Neural cell (in vitro differentiated cells): ENCODE measurements at regions not wholly inside any gene's neighbourhood (a gene's known extent, or its start where the extent isn't known, plus 50 kb on each side); places are given as distances from the start of the nearest gene placed in this dataset.

ENCODE experiments used
- H2AFZ ChIP-seq: fragments of 200-600, 300-800 bp; sonication (generic), shearing (Covaris generic); 2 replicates; pipeline ENCODE4 v1.6.0; 2014; ENCODE audit warnings: low read depth, mild to moderate bottlenecking, antibody characterized with exemption, low read length, moderate library complexity
- H3F3A ChIP-seq: fragments of 200-600 bp; shearing (Covaris generic); 2 replicates; pipeline ENCODE4 v1.6.1; 2016; ENCODE audit warnings: mild to moderate bottlenecking, moderate library complexity, mixed read lengths, antibody characterized with exemption, low read length; ENCODE audit not compliant: insufficient read depth, poor library complexity, severe bottlenecking
- H3K27ac ChIP-seq: fragments of 200-600, 300-800 bp; sonication (generic), shearing (Covaris generic); 2 replicates; pipeline ENCODE4 v1.5.1; 2014; ENCODE audit warnings: mild to moderate bottlenecking, low read length, moderate library complexity
- H3K27me3 ChIP-seq: fragments of 300-800, 200-600 bp; sonication (generic), shearing (Covaris generic); 2 replicates; pipeline ENCODE4 v1.6.0; 2014; ENCODE audit warnings: mild to moderate bottlenecking, low read depth, low read length, moderate library complexity; ENCODE audit not compliant: insufficient read depth
- H3K36me3 ChIP-seq: fragments of 300-800, 200-600 bp; sonication (generic), shearing (Covaris generic); 2 replicates; pipeline ENCODE4 v1.5.1; 2014; ENCODE audit warnings: mild to moderate bottlenecking, antibody characterized with exemption, low read length, moderate library complexity; ENCODE audit not compliant: insufficient read depth
- H3K4me2 ChIP-seq: fragments of 300-800, 200-600 bp; sonication (generic), shearing (Covaris generic); 2 replicates; pipeline ENCODE4 v1.6.0; 2014; ENCODE audit warnings: mild to moderate bottlenecking, low read length
- H3K4me3 ChIP-seq: fragments of 300-800, 200-600 bp; sonication (generic), shearing (Covaris generic); 2 replicates; pipeline ENCODE4 v1.5.1; 2014; ENCODE audit warnings: mild to moderate bottlenecking, low read length, moderate library complexity
- H3K79me2 ChIP-seq: fragments of 200-600 bp; shearing (Covaris generic); replicated peaks from 2 replicates; pipeline ENCODE4 v1.6.0; 2014; ENCODE audit warnings: mild to moderate bottlenecking, low read length, moderate library complexity; ENCODE audit not compliant: insufficient read depth
- H3K9ac ChIP-seq: fragments of 300-800, 200-600 bp; sonication (generic), shearing (Covaris generic); 2 replicates; pipeline ENCODE4 v1.6.1; 2016; ENCODE audit warnings: mild to moderate bottlenecking, low read length, mixed read lengths
- H3K9me2 ChIP-seq: fragments of 200-600 bp; shearing (Covaris generic); 2 replicates; pipeline ENCODE4 v1.6.1; 2016; ENCODE audit warnings: mild to moderate bottlenecking, low read length, mixed read lengths; ENCODE audit not compliant: insufficient read depth
- H3K9me3 ChIP-seq: fragments of 200-600, 300-800 bp; sonication (generic), shearing (Covaris generic); 2 replicates; pipeline ENCODE4 v1.6.1; 2016; ENCODE audit warnings: mild to moderate bottlenecking, mixed run types, low read length, moderate library complexity, mixed read lengths
- H4K20me1 ChIP-seq: fragments of 200-600 bp; shearing (Covaris generic); 2 replicates; pipeline ENCODE4 v1.6.1; 2016; ENCODE audit warnings: mild to moderate bottlenecking, mixed run types; ENCODE audit not compliant: insufficient read depth
- EP300 ChIP-seq: fragments of 450-650 bp; conservative IDR thresholded peaks from 2 replicates; pipeline ENCODE4 v1.6.1; 2014; ENCODE audit warnings: antibody characterized with exemption, mild to moderate bottlenecking, moderate library complexity; ENCODE audit not compliant: poor library complexity, severe bottlenecking
- EZH2 ChIP-seq: fragments of 200-600, 300-800 bp; shearing (Covaris generic), sonication (generic); IDR thresholded peaks from 2 replicates; pipeline ENCODE4 v1.6.1; 2014; ENCODE audit warnings: antibody characterized with exemption, low read length, borderline replicate concordance, mild to moderate bottlenecking; ENCODE audit not compliant: insufficient read depth, poor library complexity, severe bottlenecking
- MXI1 ChIP-seq: fragments of 450-650 bp; conservative IDR thresholded peaks from 2 replicates; pipeline ENCODE4 v1.6.1; 2014; ENCODE audit warnings: antibody characterized with exemption, mild to moderate bottlenecking; ENCODE audit not compliant: poor library complexity, severe bottlenecking
- POLR2AphosphoS5 ChIP-seq: IDR thresholded peaks from 2 replicates; pipeline ENCODE4 v1.6.1; 2012
- RAD21 ChIP-seq: fragments of 450-650 bp; conservative IDR thresholded peaks from 2 replicates; pipeline ENCODE4 v1.6.1; 2014; ENCODE audit warnings: antibody characterized with exemption, mild to moderate bottlenecking, moderate library complexity
- SMC3 ChIP-seq: fragments of 450-650 bp; conservative IDR thresholded peaks from 2 replicates; pipeline ENCODE4 v1.6.1; 2014; ENCODE audit warnings: antibody characterized with exemption, mild to moderate bottlenecking, moderate library complexity; ENCODE audit not compliant: poor library complexity
- TAF1 ChIP-seq: IDR thresholded peaks from 2 replicates; pipeline ENCODE4 v1.6.1; 2012; ENCODE audit warnings: low read depth
- TF ChIP-seq, protein P1 (sequence below): IDR thresholded peaks from 2 replicates; pipeline ENCODE4 v1.6.1; 2012; ENCODE audit warnings: borderline replicate concordance
- TF ChIP-seq, protein P2 (sequence below): fragments of 450-650 bp; IDR thresholded peaks from 2 replicates; pipeline ENCODE4 v1.5.1; 2014; ENCODE audit warnings: antibody characterized with exemption, mild to moderate bottlenecking, moderate library complexity; ENCODE audit not compliant: poor library complexity, severe bottlenecking

DNA sequence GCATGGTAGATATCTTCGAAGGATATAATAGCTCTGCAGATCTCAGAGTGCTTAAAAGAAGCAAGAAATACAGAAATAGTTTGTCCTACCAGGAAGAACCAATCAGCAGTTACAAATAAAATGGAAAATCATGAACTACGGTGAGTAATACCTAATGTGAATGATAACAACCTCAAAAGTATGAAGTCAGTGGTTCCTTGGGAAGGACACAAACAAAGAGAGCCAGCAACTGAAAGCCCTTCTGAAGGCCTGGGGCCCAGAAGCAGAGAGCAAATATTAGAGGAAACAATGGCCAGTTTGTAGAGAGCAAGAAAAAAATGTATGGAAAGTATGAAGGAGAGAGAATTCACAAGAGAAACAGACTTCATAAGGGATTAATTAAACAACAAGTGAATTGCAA, 226.8 kb upstream of the CHST9 start:
- no peaks in the 10 kb centered on the region for H3K9me3 ChIP-seq
- H3K4me2 ChIP-seq, result no peak overlapping the region
- H3K27ac ChIP-seq, result no peak overlapping the region
- no peaks in the 10 kb centered on the region for H3F3A ChIP-seq
- no peaks in the 10 kb centered on the region for H3K27me3 ChIP-seq
- H3K4me3 ChIP-seq, result no peak overlapping the region
- no peaks in the 10 kb centered on the region for H3K9me2 ChIP-seq
- TF ChIP-seq EZH2 (no peak), TAF1 (no peak), MXI1 (no peak), SMC3 (no peak), RAD21 (no peak), EP300 (no peak), POLR2AphosphoS5 (no peak)
- TF ChIP-seq, protein P1, sequence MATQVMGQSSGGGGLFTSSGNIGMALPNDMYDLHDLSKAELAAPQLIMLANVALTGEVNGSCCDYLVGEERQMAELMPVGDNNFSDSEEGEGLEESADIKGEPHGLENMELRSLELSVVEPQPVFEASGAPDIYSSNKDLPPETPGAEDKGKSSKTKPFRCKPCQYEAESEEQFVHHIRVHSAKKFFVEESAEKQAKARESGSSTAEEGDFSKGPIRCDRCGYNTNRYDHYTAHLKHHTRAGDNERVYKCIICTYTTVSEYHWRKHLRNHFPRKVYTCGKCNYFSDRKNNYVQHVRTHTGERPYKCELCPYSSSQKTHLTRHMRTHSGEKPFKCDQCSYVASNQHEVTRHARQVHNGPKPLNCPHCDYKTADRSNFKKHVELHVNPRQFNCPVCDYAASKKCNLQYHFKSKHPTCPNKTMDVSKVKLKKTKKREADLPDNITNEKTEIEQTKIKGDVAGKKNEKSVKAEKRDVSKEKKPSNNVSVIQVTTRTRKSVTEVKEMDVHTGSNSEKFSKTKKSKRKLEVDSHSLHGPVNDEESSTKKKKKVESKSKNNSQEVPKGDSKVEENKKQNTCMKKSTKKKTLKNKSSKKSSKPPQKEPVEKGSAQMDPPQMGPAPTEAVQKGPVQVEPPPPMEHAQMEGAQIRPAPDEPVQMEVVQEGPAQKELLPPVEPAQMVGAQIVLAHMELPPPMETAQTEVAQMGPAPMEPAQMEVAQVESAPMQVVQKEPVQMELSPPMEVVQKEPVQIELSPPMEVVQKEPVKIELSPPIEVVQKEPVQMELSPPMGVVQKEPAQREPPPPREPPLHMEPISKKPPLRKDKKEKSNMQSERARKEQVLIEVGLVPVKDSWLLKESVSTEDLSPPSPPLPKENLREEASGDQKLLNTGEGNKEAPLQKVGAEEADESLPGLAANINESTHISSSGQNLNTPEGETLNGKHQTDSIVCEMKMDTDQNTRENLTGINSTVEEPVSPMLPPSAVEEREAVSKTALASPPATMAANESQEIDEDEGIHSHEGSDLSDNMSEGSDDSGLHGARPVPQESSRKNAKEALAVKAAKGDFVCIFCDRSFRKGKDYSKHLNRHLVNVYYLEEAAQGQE, result no peak
- TF ChIP-seq, protein P2, sequence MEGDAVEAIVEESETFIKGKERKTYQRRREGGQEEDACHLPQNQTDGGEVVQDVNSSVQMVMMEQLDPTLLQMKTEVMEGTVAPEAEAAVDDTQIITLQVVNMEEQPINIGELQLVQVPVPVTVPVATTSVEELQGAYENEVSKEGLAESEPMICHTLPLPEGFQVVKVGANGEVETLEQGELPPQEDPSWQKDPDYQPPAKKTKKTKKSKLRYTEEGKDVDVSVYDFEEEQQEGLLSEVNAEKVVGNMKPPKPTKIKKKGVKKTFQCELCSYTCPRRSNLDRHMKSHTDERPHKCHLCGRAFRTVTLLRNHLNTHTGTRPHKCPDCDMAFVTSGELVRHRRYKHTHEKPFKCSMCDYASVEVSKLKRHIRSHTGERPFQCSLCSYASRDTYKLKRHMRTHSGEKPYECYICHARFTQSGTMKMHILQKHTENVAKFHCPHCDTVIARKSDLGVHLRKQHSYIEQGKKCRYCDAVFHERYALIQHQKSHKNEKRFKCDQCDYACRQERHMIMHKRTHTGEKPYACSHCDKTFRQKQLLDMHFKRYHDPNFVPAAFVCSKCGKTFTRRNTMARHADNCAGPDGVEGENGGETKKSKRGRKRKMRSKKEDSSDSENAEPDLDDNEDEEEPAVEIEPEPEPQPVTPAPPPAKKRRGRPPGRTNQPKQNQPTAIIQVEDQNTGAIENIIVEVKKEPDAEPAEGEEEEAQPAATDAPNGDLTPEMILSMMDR, result no peak
- no peaks in the 10 kb centered on the region for H4K20me1 ChIP-seq
- H3K36me3 ChIP-seq, result no peaks in the 10 kb centered on the region
- H3K9ac ChIP-seq, result no peak overlapping the region
- H2AFZ ChIP-seq, result no peak overlapping the region
- H3K79me2 ChIP-seq, result no peaks in the 10 kb centered on the region

- no peaks in the 10 kb centered on the region for H3F3A ChIP-seq
- no peaks in the 10 kb centered on the region for H3K79me2 ChIP-seq
- no peak overlapping the region for H3K27ac ChIP-seq
- no peaks in the 10 kb centered on the region for H3K9me3 ChIP-seq
- H3K27me3 ChIP-seq, result no peaks in the 10 kb centered on the region
- no peak overlapping the region for H3K9ac ChIP-seq
- no peaks in the 10 kb centered on the region for H4K20me1 ChIP-seq
- no peak overlapping the region for H3K4me3 ChIP-seq
- no peak overlapping the region for H3K4me2 ChIP-seq
- no peaks in the 10 kb centered on the region for H3K36me3 ChIP-seq
- no peak overlapping the region for H2AFZ ChIP-seq
- H3K9me2 ChIP-seq, result no peaks in the 10 kb centered on the region
- TF ChIP-seq MXI1, result no peak
These were observed 225.9 kb upstream of the CHST9 start for GRCh38 chr18:27411013-27411412.

GRCh38 chr18:27404855-27405254, 219.7 kb upstream of the CHST9 start:
- Histone ChIP-seq H3K79me2 (no peaks in the 10 kb centered on the region), H3K9me3 (no peaks in the 10 kb centered on the region), H2AFZ (no peak overlapping the region), H3K36me3 (no peaks in the 10 kb centered on the region), H3K27me3 (no peaks in the 10 kb centered on the region), H3F3A (no peaks in the 10 kb centered on the region), H3K9me2 (no peaks in the 10 kb centered on the region), H3K4me3 (no peak overlapping the region), H4K20me1 (no peaks in the 10 kb centered on the region), H3K27ac (no peak overlapping the region), H3K4me2 (no peak overlapping the region), H3K9ac (no peak overlapping the region)
- TF ChIP-seq RAD21, result no peak
